GM23248 (cell line): ENCODE measurements at regions not wholly inside any gene's neighbourhood (a gene's known extent, or its start where the extent isn't known, plus 50 kb on each side); places are given as distances from the start of the nearest gene placed in this dataset.

Experiments used
- DNase-seq: peaks from one replicate; pipeline ENCODE4 v3.0.0-alpha.2; 2015
- H2AFZ ChIP-seq: fragments of 200-600 bp; sonication (generic); 2 replicates; pipeline ENCODE4 v1.6.1; 2016; ENCODE audit warnings: antibody characterized with exemption
- H3F3A ChIP-seq: fragments of 200-600 bp; sonication (generic); 2 replicates; pipeline ENCODE4 v1.6.1; 2016; ENCODE audit warnings: mild to moderate bottlenecking, antibody characterized with exemption, mixed run types; ENCODE audit not compliant: insufficient read depth
- H3K27ac ChIP-seq: fragments of 200-600 bp; sonication (generic); 2 replicates; pipeline ENCODE4 v1.5.1; 2016; ENCODE audit warnings: mild to moderate bottlenecking
- H3K27me3 ChIP-seq: fragments of 200-600 bp; sonication (generic); replicated peaks from 2 replicates; pipeline ENCODE4 v1.6.1; 2016; ENCODE audit warnings: mild to moderate bottlenecking; ENCODE audit not compliant: insufficient read depth
- H3K36me3 ChIP-seq: fragments of 200-600 bp; sonication (generic); 2 replicates; pipeline ENCODE4 v1.6.1; 2016; ENCODE audit warnings: low read depth, mild to moderate bottlenecking
- H3K4me1 ChIP-seq: fragments of 200-600 bp; sonication (generic); 2 replicates; pipeline ENCODE4 v1.6.1; 2016; ENCODE audit warnings: mild to moderate bottlenecking; ENCODE audit not compliant: insufficient read depth
- H3K4me2 ChIP-seq: fragments of 200-600 bp; sonication (generic); one replicate; pipeline ENCODE4 v1.6.1; 2016; ENCODE audit warnings: mild to moderate bottlenecking; ENCODE audit not compliant: unreplicated experiment
- H3K4me3 ChIP-seq: fragments of 200-600 bp; sonication (generic); 2 replicates; pipeline ENCODE4 v1.5.1; 2016; ENCODE audit warnings: mild to moderate bottlenecking
- H3K79me2 ChIP-seq: fragments of 200-600 bp; sonication (generic); 2 replicates; pipeline ENCODE4 v1.6.1; 2016; ENCODE audit warnings: mild to moderate bottlenecking; ENCODE audit not compliant: insufficient read depth
- H3K9ac ChIP-seq: fragments of 200-600 bp; sonication (generic); 2 replicates; pipeline ENCODE4 v1.6.1; 2016; ENCODE audit warnings: mild to moderate bottlenecking
- H3K9me2 ChIP-seq: fragments of 200-600 bp; sonication (generic); 2 replicates; pipeline ENCODE4 v1.6.1; 2016; ENCODE audit warnings: mixed run types, mild to moderate bottlenecking, moderate library complexity; ENCODE audit not compliant: insufficient read depth
- H3K9me3 ChIP-seq: fragments of 200-600 bp; sonication (generic); one replicate; pipeline ENCODE4 v1.6.1; 2017; ENCODE audit warnings: low read depth
- H4K20me1 ChIP-seq: fragments of 200-600 bp; sonication (generic); 2 replicates; pipeline ENCODE4 v1.6.0; 2016; ENCODE audit not compliant: insufficient read depth
- EZH2 ChIP-seq: fragments of 200-600 bp; sonication (generic); IDR thresholded peaks from 2 replicates; pipeline ENCODE4 v1.6.1; 2018; ENCODE audit warnings: antibody characterized with exemption, mild to moderate bottlenecking; ENCODE audit not compliant: insufficient read depth, poor library complexity, severe bottlenecking
- EZH2phosphoT487 ChIP-seq: fragments of 200-600 bp; sonication (generic); IDR thresholded peaks from 2 replicates; pipeline ENCODE4 v1.6.1; 2018; ENCODE audit warnings: antibody characterized with exemption, moderate library complexity, mild to moderate bottlenecking, low read depth; ENCODE audit not compliant: insufficient read depth
- WGBS, 2 experiments: methylation state at CpG; one replicate each; pipeline ENCODE4 v1.1.6; 2015 to 2017; ENCODE audit warnings: low lambda C conversion rate in 2 of 2, low coverage in 1 of 2; ENCODE audit errors: missing lambda C conversion rate in 2 of 2; 5-methylcytosine and 5-hydroxymethylcytosine counted together
- in situ Hi-C: fragments of 300-500 bp; cut with MboI; formaldehyde crosslinking; loops from 2 replicates; pipeline ENCODE4 v1.15.0; 2020

DNA sequence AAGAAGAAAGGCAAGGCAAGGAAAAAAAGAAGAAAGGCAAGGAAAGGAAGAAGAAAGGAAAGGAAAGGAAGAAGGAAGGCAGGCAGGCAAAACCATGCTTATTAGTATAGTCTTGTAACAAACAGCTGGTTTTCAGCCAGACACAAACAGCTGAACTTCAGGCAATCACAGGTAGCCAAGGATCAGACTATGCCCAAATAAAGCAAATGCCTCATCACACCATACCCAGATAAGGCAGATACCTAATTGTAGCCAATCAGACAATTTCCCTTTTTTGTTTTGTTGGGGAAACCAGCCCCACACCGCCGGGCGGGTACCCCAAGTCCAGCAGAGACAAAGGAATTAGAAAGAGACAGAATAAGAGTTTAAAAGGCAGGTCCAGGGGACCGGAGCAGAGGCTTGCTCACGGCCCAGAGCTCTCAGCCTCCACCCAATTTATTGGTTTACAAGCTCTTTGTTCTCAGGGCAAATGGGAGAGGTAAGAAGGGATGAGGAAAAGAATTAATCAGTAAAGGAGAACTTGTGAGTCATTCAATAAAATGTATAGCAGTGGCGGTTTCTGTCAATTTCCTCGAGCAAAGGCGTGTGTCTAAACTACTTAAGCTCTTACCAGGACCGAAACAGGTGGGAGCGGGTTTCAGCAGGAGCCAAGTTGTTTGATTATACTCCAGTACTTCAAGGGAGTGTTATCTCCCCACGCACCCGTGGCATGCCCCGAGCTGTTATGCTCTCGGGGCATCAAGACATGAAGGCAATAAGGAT is 886.8 kb downstream of the KCNT2 start:
- no peaks in the 10 kb centered on the region for H3K27me3 ChIP-seq
- DNase-seq, result no peak
- no peak overlapping the region for H3K9ac ChIP-seq
- H3K79me2 ChIP-seq, result no peaks in the 10 kb centered on the region
- H3K36me3 ChIP-seq, result no peaks in the 10 kb centered on the region
- no peaks in the 10 kb centered on the region for H4K20me1 ChIP-seq
- WGBS, 2 experiments, result 83 to 85% methylated on average over 14 of the region's 14 CpGs
- no peak overlapping the region for H2AFZ ChIP-seq
- H3F3A ChIP-seq, result no peaks in the 10 kb centered on the region
- TF ChIP-seq EZH2 (no peak), EZH2phosphoT487 (no peak)
- no peaks in the 10 kb centered on the region for H3K9me2 ChIP-seq
- no peak overlapping the region for H3K4me2 ChIP-seq
- H3K4me1 ChIP-seq, result peaks cover 11% of the 10 kb centered on the region; the same call in 1 of the 2 replicates
- in situ Hi-C loops, result no loop called here
- no peak overlapping the region for H3K27ac ChIP-seq
- no peak overlapping the region for H3K4me3 ChIP-seq
- H3K9me3 ChIP-seq, result no peaks in the 10 kb centered on the region

DNA sequence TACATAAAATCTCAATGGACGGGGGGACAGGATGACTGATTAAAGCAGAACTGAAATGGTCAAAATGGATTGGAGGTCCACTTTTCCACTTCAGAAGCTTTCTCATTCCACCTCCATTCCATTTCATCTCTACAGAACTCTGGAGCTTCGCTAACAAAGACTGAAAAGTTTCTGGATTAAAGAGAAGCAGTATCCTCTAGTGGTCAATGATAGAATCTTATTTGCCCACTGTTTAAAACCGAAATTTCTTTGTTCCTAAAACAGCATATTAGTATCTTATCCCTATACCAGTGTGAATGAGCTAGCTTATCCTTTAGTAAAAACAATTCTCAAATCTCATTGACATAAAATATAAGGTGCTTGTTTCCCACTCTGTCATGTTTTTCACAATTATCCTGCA is 890.6 kb downstream of the KCNT2 start:
- TF ChIP-seq EZH2, result no peak
- no peak for TF ChIP-seq EZH2phosphoT487
- Histone ChIP-seq H2AFZ (peak overlapping the region; percentile 66), H3K9me2 (no peaks in the 10 kb centered on the region), H3K4me1 (peaks cover 23% of the 10 kb centered on the region), H3K4me2 (no peak overlapping the region), H3K9ac (no peak overlapping the region), H3K9me3 (no peaks in the 10 kb centered on the region), H4K20me1 (no peaks in the 10 kb centered on the region), H3K79me2 (no peaks in the 10 kb centered on the region), H3K36me3 (no peaks in the 10 kb centered on the region), H3K27ac (no peak overlapping the region), H3K27me3 (no peaks in the 10 kb centered on the region), H3F3A (peaks cover 6% of the 10 kb centered on the region; the same call in 1 of the 2 replicates), H3K4me3 (no peak overlapping the region)
- WGBS, 2 experiments, result 10 to 12% methylated on average over 3 of the region's 3 CpGs
- DNase-seq, result peak; percentile 63
- in situ Hi-C loops, result no loop called here

DNA sequence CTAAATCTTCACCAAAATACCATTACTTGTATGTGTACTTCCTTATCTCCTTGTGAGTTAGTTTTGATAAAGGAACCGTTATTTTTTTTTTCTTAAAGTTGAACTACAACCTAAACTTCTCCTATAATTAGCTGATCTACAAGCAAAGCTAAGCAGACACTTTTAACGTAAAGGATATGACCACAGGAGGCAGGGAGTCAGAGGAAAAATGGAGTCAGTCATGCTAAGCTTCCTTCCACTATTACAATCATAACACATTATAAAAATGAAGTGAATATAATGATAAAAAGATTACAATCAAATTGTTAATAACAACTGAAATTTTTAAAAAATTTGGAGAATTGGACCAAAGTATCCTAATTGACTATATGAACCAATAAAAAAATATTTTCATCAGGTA is 892.6 kb downstream of the KCNT2 start:
- Histone ChIP-seq H3K27ac (no peak overlapping the region), H3K4me2 (no peak overlapping the region), H3K36me3 (no peaks in the 10 kb centered on the region), H3F3A (peaks cover 6% of the 10 kb centered on the region; the same call in 1 of the 2 replicates), H3K9ac (no peak overlapping the region), H3K4me3 (no peak overlapping the region), H3K79me2 (no peaks in the 10 kb centered on the region), H3K9me2 (no peaks in the 10 kb centered on the region), H4K20me1 (no peaks in the 10 kb centered on the region), H3K4me1 (peaks cover 23% of the 10 kb centered on the region), H2AFZ (no peak overlapping the region), H3K27me3 (no peaks in the 10 kb centered on the region), H3K9me3 (no peaks in the 10 kb centered on the region)
- no peak for TF ChIP-seq EZH2phosphoT487
- TF ChIP-seq EZH2, result no peak
- in situ Hi-C loops, result no loop called here
- no peak for DNase-seq
- WGBS, 2 experiments, result 92 to 96% methylated on average over 2 of the region's 2 CpGs

DNA sequence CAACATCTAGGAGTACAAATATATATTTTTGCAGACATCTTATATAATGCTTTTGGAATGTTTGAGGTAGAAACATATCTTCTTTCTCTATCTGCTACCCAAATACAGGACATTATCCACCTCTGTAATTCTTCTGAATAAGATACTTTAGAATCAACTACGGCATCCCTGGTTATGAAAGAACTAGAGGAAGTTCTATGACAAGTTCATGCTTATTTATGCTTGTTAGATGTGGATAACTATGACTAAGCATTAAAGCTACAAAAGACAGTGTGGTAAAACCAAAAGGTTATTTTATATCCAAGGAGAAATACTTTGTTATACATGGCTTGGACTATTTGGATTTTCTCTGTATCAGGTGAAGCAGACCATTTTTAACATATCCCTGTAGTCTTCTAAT is 894.0 kb downstream of the KCNT2 start:
- Histone ChIP-seq H3K79me2 (no peaks in the 10 kb centered on the region), H3F3A (peaks cover 6% of the 10 kb centered on the region; the same call in 1 of the 2 replicates), H4K20me1 (no peaks in the 10 kb centered on the region), H3K4me3 (no peak overlapping the region), H3K4me1 (peaks cover 23% of the 10 kb centered on the region), H2AFZ (0 out of 2 replicates have a peak overlapping the region, but pooled peaks have one; percentile 17), H3K9me3 (no peaks in the 10 kb centered on the region), H3K27me3 (no peaks in the 10 kb centered on the region), H3K9ac (no peak overlapping the region), H3K27ac (no peak overlapping the region), H3K9me2 (no peaks in the 10 kb centered on the region), H3K36me3 (no peaks in the 10 kb centered on the region), H3K4me2 (peak overlapping the region; percentile 40)
- in situ Hi-C loops, result no loop called here
- TF ChIP-seq EZH2phosphoT487 (no peak), EZH2 (no peak)
- DNase-seq, result peak; percentile 72
- WGBS, 2 experiments, result 5 to 8% methylated on average over 1 of the region's 1 CpG
